ENCODE measurements at regions not wholly inside any gene's neighbourhood (a gene's known extent, or its start where the extent isn't known, plus 50 kb on each side); places are given as distances from the start of the nearest gene placed in this dataset.
"Not testable (repeated sequence)": the region's sequence is repeated elsewhere in the genome, so short reads cannot be mapped to it uniquely, and the experiment has no call there.

DNA sequence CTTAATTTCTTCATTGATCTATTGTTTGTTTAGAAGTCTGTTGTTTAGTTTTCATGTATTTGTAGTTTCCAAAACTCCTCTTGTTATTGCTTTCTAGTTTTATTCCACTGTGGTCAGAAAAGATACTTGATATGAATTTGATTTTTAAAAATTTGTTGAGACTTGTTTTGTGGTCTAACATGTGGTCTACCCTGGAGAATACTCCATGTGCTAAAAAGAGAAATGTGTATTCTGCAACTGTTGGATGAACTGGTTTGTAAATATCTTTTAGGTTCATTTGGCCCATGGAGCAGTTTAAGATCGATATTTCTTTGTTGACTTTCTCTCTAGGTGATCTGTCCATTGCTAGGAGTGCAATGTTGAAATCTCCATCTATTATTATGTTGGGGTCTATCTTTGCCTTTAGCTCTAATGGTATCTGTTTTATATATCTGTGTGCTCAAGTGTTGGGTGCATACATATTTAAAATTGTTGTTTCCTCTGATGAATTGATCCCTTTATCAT is 150.6 kb upstream of the ATP10B start:
- intact Hi-C loops (cut with DNase I; ENCODE audit: low total_unique reads): no loop called here
- H3K27ac ChIP-seq: no peak overlapping the region
- H3K9me3 ChIP-seq: peaks cover 0 to 42% (median 26%) of the 10 kb centered on the region in 8 donors
- H3K36me3 ChIP-seq: no peaks in the 10 kb centered on the region
- DNase-seq: no peak
- no peaks in the 10 kb centered on the region for H3K4me1 ChIP-seq
- no peaks in the 10 kb centered on the region for H3K27me3 ChIP-seq (replicated peaks in 1 of 7)
- TF ChIP-seq, protein P1, sequence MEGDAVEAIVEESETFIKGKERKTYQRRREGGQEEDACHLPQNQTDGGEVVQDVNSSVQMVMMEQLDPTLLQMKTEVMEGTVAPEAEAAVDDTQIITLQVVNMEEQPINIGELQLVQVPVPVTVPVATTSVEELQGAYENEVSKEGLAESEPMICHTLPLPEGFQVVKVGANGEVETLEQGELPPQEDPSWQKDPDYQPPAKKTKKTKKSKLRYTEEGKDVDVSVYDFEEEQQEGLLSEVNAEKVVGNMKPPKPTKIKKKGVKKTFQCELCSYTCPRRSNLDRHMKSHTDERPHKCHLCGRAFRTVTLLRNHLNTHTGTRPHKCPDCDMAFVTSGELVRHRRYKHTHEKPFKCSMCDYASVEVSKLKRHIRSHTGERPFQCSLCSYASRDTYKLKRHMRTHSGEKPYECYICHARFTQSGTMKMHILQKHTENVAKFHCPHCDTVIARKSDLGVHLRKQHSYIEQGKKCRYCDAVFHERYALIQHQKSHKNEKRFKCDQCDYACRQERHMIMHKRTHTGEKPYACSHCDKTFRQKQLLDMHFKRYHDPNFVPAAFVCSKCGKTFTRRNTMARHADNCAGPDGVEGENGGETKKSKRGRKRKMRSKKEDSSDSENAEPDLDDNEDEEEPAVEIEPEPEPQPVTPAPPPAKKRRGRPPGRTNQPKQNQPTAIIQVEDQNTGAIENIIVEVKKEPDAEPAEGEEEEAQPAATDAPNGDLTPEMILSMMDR (IDR thresholded peaks at IDR 0.05 in 8 of 11, conservative IDR thresholded peaks at IDR 0.05 in 3 of 11): no peak
- TF ChIP-seq POLR2A (IDR thresholded peaks at IDR 0.05): no peak
- TF ChIP-seq POLR2AphosphoS5 (IDR thresholded peaks at IDR 0.05): no peak
- no peak overlapping the region for H3K4me3 ChIP-seq
- whole genome bisulfite sequencing, 5 donors: 79 to 88% (median 86%) methylated on average over 1 of the region's 1 CpG

DNA sequence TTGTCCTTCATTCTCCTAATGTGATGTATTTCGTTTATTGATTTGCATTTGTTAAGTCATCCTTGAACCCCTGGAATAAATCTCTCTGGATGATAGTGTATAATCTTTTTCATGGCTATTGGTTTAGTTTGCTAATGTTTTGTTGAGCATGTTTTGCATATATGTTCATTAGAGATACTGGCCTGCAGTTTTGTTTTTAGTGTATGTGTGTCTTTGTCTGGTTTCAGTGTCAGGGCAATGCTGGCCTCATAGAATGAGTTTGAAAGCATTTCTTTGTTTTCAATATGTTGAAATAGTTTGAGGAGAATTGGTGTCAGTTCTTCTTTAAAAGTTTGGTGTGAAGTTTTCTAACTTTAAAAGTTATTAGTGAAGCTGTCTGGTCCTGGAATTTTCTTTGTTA is 149.6 kb upstream of the ATP10B start:
- 65 to 85% (median 79%) methylated on average over 1 of the region's 1 CpG for WGBS, 5 donors
- Histone ChIP-seq H3K36me3 (no peaks in the 10 kb centered on the region), H3K27ac (no peak overlapping the region), H3K27me3 (replicated peaks in 1 of 7) (no peaks in the 10 kb centered on the region), H3K9me3 (peaks cover 0 to 42% (median 26%) of the 10 kb centered on the region in 8 donors), H3K4me1 (no peaks in the 10 kb centered on the region), H3K4me3 (no peak overlapping the region)
- TF ChIP-seq POLR2A (IDR thresholded peaks at IDR 0.05): no peak
- TF ChIP-seq POLR2AphosphoS5 (IDR thresholded peaks at IDR 0.05): no peak
- TF ChIP-seq, protein P1 (IDR thresholded peaks at IDR 0.05 in 8 of 11, conservative IDR thresholded peaks at IDR 0.05 in 3 of 11): no peak
- DNase-seq: no peak
- intact Hi-C loops (cut with DNase I; ENCODE audit: low total_unique reads): no loop called here

DNA sequence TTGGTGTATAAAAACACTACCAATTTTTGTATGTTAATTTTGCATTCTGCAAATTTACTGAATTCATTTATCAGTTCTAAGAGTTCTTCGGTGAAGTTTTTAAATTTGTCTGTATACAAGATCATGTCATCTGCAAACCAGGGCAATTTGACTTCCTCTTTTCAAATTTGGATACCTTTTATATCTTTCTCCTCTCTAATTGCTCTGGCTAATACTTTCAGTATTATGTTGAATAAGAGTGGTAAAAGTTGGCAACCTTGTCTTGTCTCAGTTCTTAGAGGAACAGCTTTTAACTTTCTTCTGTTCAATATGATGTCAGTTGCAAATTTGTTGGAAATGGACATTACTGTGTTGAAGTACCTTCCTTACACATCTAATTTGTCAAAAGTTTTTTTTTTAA is 149.1 kb upstream of the ATP10B start:
- H3K4me1 ChIP-seq; H3K36me3 ChIP-seq; H3K27me3 ChIP-seq (replicated peaks in 1 of 7); DNase-seq; intact Hi-C loops (cut with DNase I; ENCODE audit: low total_unique reads); H3K27ac ChIP-seq; H3K4me3 ChIP-seq: not testable (repeated sequence)
- H3K9me3 ChIP-seq: peaks cover 0 to 42% (median 26%) of the 10 kb centered on the region in 8 donors
- WGBS, 5 donors: 66 to 78% (median 74%) methylated on average over 1 of the region's 1 CpG

DNA sequence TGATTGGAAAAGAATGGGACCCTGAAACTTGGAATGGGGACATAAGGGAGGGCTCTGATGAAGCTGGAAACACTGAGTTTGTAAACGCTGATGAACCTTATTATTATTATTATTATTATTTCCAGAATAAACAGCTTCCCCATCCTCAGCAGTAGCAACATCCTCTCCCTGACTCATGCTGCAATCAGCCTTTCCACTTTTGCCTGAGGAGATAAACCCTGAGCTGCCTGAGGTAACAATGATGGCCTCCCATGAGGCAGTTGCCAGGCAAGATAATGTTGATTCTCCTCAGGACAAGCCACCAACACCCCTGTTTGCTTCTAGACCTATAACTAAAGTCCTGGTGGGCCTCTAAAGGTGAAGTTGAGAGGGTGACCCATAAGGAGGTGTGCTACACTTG is 139.2 kb upstream of the ATP10B start:
- TF ChIP-seq, protein P1 (IDR thresholded peaks at IDR 0.05 in 8 of 11, conservative IDR thresholded peaks at IDR 0.05 in 3 of 11): no peak
- TF ChIP-seq POLR2A (IDR thresholded peaks at IDR 0.05): no peak
- TF ChIP-seq POLR2AphosphoS5 (IDR thresholded peaks at IDR 0.05): no peak
- Histone ChIP-seq H3K4me3 (no peak overlapping the region), H3K4me1 (no peaks in the 10 kb centered on the region), H3K36me3 (no peaks in the 10 kb centered on the region), H3K9me3 (peaks cover 0 to 9% (median 0%) of the 10 kb centered on the region in 8 donors), H3K27ac (no peak overlapping the region), H3K27me3 (replicated peaks in 1 of 7) (no peaks in the 10 kb centered on the region)
- DNase-seq: no peak
- intact Hi-C loops (cut with DNase I; ENCODE audit: low total_unique reads): no loop called here
- WGBS, 5 donors: 88 to 96% (median 94%) methylated on average over 1 of the region's 1 CpG

DNA sequence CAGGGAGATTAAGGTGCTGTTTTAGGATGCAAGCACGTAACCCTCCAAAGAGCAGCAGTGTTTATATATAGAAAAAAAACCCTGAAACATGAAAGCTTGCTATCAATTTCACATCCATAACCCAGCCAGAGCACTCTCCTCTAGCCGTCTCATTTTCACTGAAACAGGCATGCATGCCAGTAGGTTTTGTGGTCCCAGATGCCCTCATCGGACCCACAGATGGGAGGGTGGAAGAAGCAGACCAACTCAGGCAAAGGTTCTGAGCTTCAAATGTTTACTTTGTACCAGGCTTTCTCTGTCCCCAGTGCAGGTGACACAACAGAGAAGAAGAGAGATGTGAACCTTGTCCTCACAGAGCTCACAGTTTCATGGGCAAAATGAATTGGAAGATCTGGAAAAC is 127.4 kb upstream of the ATP10B start:
- WGBS, 5 donors: 51 to 84% (median 76%) methylated on average over 3 of the region's 3 CpGs
- H3K4me3 ChIP-seq: no peak overlapping the region
- no peak for DNase-seq
- H3K9me3 ChIP-seq: no peaks in the 10 kb centered on the region
- H3K36me3 ChIP-seq: no peaks in the 10 kb centered on the region
- no peak overlapping the region for H3K27ac ChIP-seq
- TF ChIP-seq POLR2AphosphoS5 (IDR thresholded peaks at IDR 0.05): no peak
- TF ChIP-seq, protein P1 (IDR thresholded peaks at IDR 0.05 in 8 of 11, conservative IDR thresholded peaks at IDR 0.05 in 3 of 11): no peak
- no peak for TF ChIP-seq POLR2A (IDR thresholded peaks at IDR 0.05)
- H3K27me3 ChIP-seq (replicated peaks in 1 of 7): no peaks in the 10 kb centered on the region
- H3K4me1 ChIP-seq: no peaks in the 10 kb centered on the region
- intact Hi-C loops (cut with DNase I; ENCODE audit: low total_unique reads): no loop called here

All from spleen (tissue), 11 donors.